B cell (primary cell): ENCODE measurements at regions not wholly inside any gene's neighbourhood (a gene's known extent, or its start where the extent isn't known, plus 50 kb on each side); places are given as distances from the start of the nearest gene placed in this dataset.

Experiments used
- ATAC-seq: fragments of 200-7000 bp; cut with Tn5 transposase; one replicate; pipeline ENCODE4 v1.10.0; 2021; ENCODE audit warnings: low read depth, mild to moderate bottlenecking, moderate number of reproducible peaks, moderate library complexity
- CTCF ChIA-PET: fragments of 350-600 bp; sonication (Branson Sonifier 250); formaldehyde crosslinking; loops from one replicate; lab custom pipeline; 2021; ENCODE audit warnings: antibody characterized with exemption, inconsistent platforms; lab: Charles Lee
- POLR2A ChIA-PET: fragments of 350-600 bp; sonication (Branson Sonifier 250); formaldehyde crosslinking; loops from one replicate; lab custom pipeline; 2021; ENCODE audit warnings: antibody characterized with exemption; lab: Charles Lee
- DNase-seq: peaks from one replicate; pipeline ENCODE4 v3.0.0; 2013
- H2AFZ ChIP-seq: 2 replicates; pipeline ENCODE4 v1.6.1; 2012; ENCODE audit warnings: mild to moderate bottlenecking, low read depth, low read length; ENCODE audit not compliant: insufficient read depth, poor library complexity, severe bottlenecking
- H3K27ac ChIP-seq, 2 donors: 1 replicate in 1 of 2; 2 replicates in 1 of 2; pipeline ENCODE4 v1.5.1; 2012 to 2013; ENCODE audit warnings: low read length in 2 of 2, mild to moderate bottlenecking in 2 of 2, moderate library complexity in 1 of 2
- H3K27me3 ChIP-seq, 4 experiments: fragments of 200-600 bp in 1 of 4; sonication (generic) in 1 of 4; replicated peaks in 1 of 4; 1 replicate in 2 of 4; 2 replicates in 2 of 4; pipeline versions ENCODE4 v1.6.1 to v1.7.0; 2013 to 2016; ENCODE audit warnings: low read length in 3 of 4, mild to moderate bottlenecking in 2 of 4, mixed read lengths in 1 of 4, moderate library complexity in 1 of 4; ENCODE audit not compliant: insufficient read depth in 4 of 4, control insufficient read depth in 3 of 4; ENCODE audit errors: control extremely low read depth in 1 of 4
- H3K36me3 ChIP-seq, 2 experiments: replicated peaks in 1 of 2; 1 replicate in 1 of 2; 2 replicates in 1 of 2; pipeline versions ENCODE4 v1.6.1 to v1.7.1; 2013; ENCODE audit warnings: low read length in 1 of 2; ENCODE audit not compliant: insufficient read depth in 2 of 2, control insufficient read depth in 1 of 2; ENCODE audit errors: control extremely low read depth in 1 of 2, extremely low read depth in 1 of 2
- H3K4me1 ChIP-seq, 2 donors: fragments of 200-600 bp in 1 of 2; sonication (generic) in 1 of 2; 1 replicate in 1 of 2; 2 replicates in 1 of 2; pipeline versions ENCODE4 v1.5.1 to v1.6.1; 2013 to 2017; ENCODE audit warnings: low read length in 2 of 2; ENCODE audit not compliant: control insufficient read depth in 2 of 2, insufficient read depth in 2 of 2
- H3K4me2 ChIP-seq: replicated peaks from 2 replicates; pipeline ENCODE3; 2012; ENCODE audit warnings: mild to moderate bottlenecking, low read depth, low read length; ENCODE audit not compliant: poor library complexity, severe bottlenecking
- H3K4me3 ChIP-seq, 5 experiments: fragments of 200-600 bp in 1 of 5; sonication (generic) in 1 of 5; 1 replicate in 3 of 5; 2 replicates in 2 of 5; pipeline versions ENCODE4 v1.5.1 to v1.7.0; 2011 to 2016; ENCODE audit warnings: low read length in 4 of 5, mild to moderate bottlenecking in 4 of 5, low read depth in 2 of 5, control low read depth in 1 of 5, moderate library complexity in 1 of 5; ENCODE audit not compliant: insufficient read depth in 1 of 5; ENCODE audit errors: control extremely low read depth in 1 of 5, extremely low read depth in 1 of 5
- H3K79me2 ChIP-seq: fragments of 200-600 bp; sonication (generic); one replicate; pipeline ENCODE4 v1.6.0; 2016; ENCODE audit warnings: low read length; ENCODE audit not compliant: control insufficient read depth, insufficient read depth
- H3K9ac ChIP-seq: fragments of 200-600 bp; sonication (generic); 2 replicates; pipeline ENCODE4 v1.6.1; 2017; ENCODE audit warnings: mild to moderate bottlenecking, low read length, moderate library complexity
- H3K9me3 ChIP-seq, 3 donors: one replicate each; pipeline versions ENCODE4 v1.6.1 to v1.7.1; 2013; ENCODE audit warnings: low read length in 2 of 3; ENCODE audit not compliant: control insufficient read depth in 2 of 3, insufficient read depth in 1 of 3; ENCODE audit errors: control extremely low read depth in 1 of 3
- H4K20me1 ChIP-seq: 2 replicates; pipeline ENCODE4 v1.6.0; 2012; ENCODE audit warnings: mild to moderate bottlenecking, low read length; ENCODE audit not compliant: insufficient read depth, control insufficient read depth, poor library complexity, severe bottlenecking
- H3K27ac Mint-ChIP-seq: one replicate; pipeline ENCODE4 v1.8.0; 2021; ENCODE audit warnings: mixed read lengths
- H3K27me3 Mint-ChIP-seq: one replicate; pipeline ENCODE4 v1.8.0; 2021; ENCODE audit warnings: mixed read lengths
- H3K4me1 Mint-ChIP-seq: one replicate; pipeline ENCODE4 v1.8.0; 2021; ENCODE audit warnings: mixed read lengths
- H3K4me3 Mint-ChIP-seq: one replicate; pipeline ENCODE4 v1.8.0; 2021; ENCODE audit warnings: mixed read lengths
- H3K9me3 Mint-ChIP-seq: one replicate; pipeline ENCODE4 v1.8.0; 2022; ENCODE audit warnings: mixed read lengths; ENCODE audit not compliant: insufficient read depth
- CTCF ChIP-seq: fragments of 200-600 bp; IDR thresholded peaks from one replicate; pipeline ENCODE4 v1.8.0; 2022; ENCODE audit warnings: antibody characterized with exemption, mild to moderate bottlenecking
- EZH2 ChIP-seq: IDR thresholded peaks from 2 replicates; pipeline ENCODE4 v1.6.1; 2012; ENCODE audit warnings: borderline replicate concordance, low read depth, mild to moderate bottlenecking, moderate library complexity, low read length; ENCODE audit not compliant: insufficient read depth, poor library complexity, severe bottlenecking
- WGBS: methylation state at CpG from one replicate; pipeline ENCODE4 v1.1.5; 2013; ENCODE audit warnings: missing lambda C conversion rate; ENCODE audit not compliant: insufficient coverage; 5-methylcytosine and 5-hydroxymethylcytosine counted together
- intact Hi-C: fragments of 100-400 bp; cut with micrococcal nuclease; formaldehyde crosslinking; loops from one replicate; pipeline ENCODE4 v1.10.0; 2022

GRCh38 chr2:183718246-183718645 is 594.0 kb downstream of the NUP35 start:
- no peak for ATAC-seq
- Histone ChIP-seq H3K27me3 (no peaks in the 10 kb centered on the region), H3K79me2 (no peaks in the 10 kb centered on the region), H3K4me1 (no peaks in the 10 kb centered on the region), H2AFZ (no peak overlapping the region), H3K9me3 (no peaks in the 10 kb centered on the region), H3K9ac (no peak overlapping the region), H3K4me3 (no peak overlapping the region), H3K27ac (no peak overlapping the region), H4K20me1 (no peaks in the 10 kb centered on the region), H3K4me2 (no peak overlapping the region), H3K36me3 (no peaks in the 10 kb centered on the region)
- WGBS = no CpG with 5 or more reads among the region's 3 CpGs
- H3K9me3 Mint-ChIP-seq = no peaks in the 10 kb centered on the region
- no peak overlapping the region for H3K4me3 Mint-ChIP-seq
- no peaks in the 10 kb centered on the region for H3K27me3 Mint-ChIP-seq
- TF ChIP-seq EZH2 (no peak), CTCF (no peak)
- POLR2A ChIA-PET = no interaction called here
- H3K27ac Mint-ChIP-seq = no peak overlapping the region
- intact Hi-C loops = no loop called here
- no peaks in the 10 kb centered on the region for H3K4me1 Mint-ChIP-seq
- CTCF ChIA-PET = no interaction called here
- no peak for DNase-seq

GRCh38 chr2:183723278-183723677 is 599.0 kb downstream of the NUP35 start:
- Histone ChIP-seq H3K27me3 (no peaks in the 10 kb centered on the region), H3K4me2 (no peak overlapping the region), H3K27ac (no peak overlapping the region), H3K36me3 (no peaks in the 10 kb centered on the region), H3K4me3 (no peak overlapping the region), H3K79me2 (no peaks in the 10 kb centered on the region), H3K9me3 (no peaks in the 10 kb centered on the region), H4K20me1 (no peaks in the 10 kb centered on the region), H2AFZ (no peak overlapping the region), H3K9ac (no peak overlapping the region), H3K4me1 (no peaks in the 10 kb centered on the region)
- Mint-ChIP-seq H3K4me3 (no peak overlapping the region), H3K27me3 (no peaks in the 10 kb centered on the region), H3K27ac (no peak overlapping the region), H3K9me3 (no peaks in the 10 kb centered on the region), H3K4me1 (no peaks in the 10 kb centered on the region)
- no CpG with 5 or more reads among the region's 2 CpGs for WGBS
- ATAC-seq (no peak), DNase-seq (no peak)
- POLR2A ChIA-PET = no interaction called here
- intact Hi-C loops = no loop called here
- no peak for TF ChIP-seq CTCF
- no peak for TF ChIP-seq EZH2
- CTCF ChIA-PET = no interaction called here
